ENCODE measurements at regions not wholly inside any gene's neighbourhood (a gene's known extent, or its start where the extent isn't known, plus 50 kb on each side); places are given as distances from the start of the nearest gene placed in this dataset.

GRCh38 chr20:22915512-22915911 lies 119.6 kb upstream of the SSTR4 start:
- WGBS, 2 experiments (ENCODE audit: insufficient coverage in 2 of 2), result 80% methylated on average over 1 of the region's 2 CpGs; no CpG with 5 or more reads in 1 of the 2 experiments
- Histone ChIP-seq H3K9me3 (ENCODE audit: control insufficient read depth, low read length) (no peaks in the 10 kb centered on the region), H3K4me3 (ENCODE audit: extremely low read depth, insufficient read depth, low read length, poor library complexity, severe bottlenecking) (no peak overlapping the region), H3K27ac (ENCODE audit: low read depth, low read length, severe bottlenecking) (no peak overlapping the region), H3K4me1 (ENCODE audit: control insufficient read depth, insufficient read depth, low read length, poor library complexity, severe bottlenecking) (no peaks in the 10 kb centered on the region), H3K36me3 (ENCODE audit: control insufficient read depth, insufficient read depth, low read length) (no peaks in the 10 kb centered on the region)

- no peaks in the 10 kb centered on the region for H3K9me3 ChIP-seq (ENCODE audit: control insufficient read depth, low read length)
- H3K27ac ChIP-seq (ENCODE audit: low read depth, low read length, severe bottlenecking), result no peak overlapping the region
- 80 to 84% methylated on average over 6 to 9 of the region's 12 CpGs for WGBS, 2 experiments (ENCODE audit: insufficient coverage in 2 of 2)
- H3K4me3 ChIP-seq (ENCODE audit: extremely low read depth, insufficient read depth, low read length, poor library complexity, severe bottlenecking), result no peak overlapping the region
- peaks cover 1% of the 10 kb centered on the region for H3K4me1 ChIP-seq (ENCODE audit: control insufficient read depth, insufficient read depth, low read length, poor library complexity, severe bottlenecking)
- H3K36me3 ChIP-seq (ENCODE audit: control insufficient read depth, insufficient read depth, low read length), result no peaks in the 10 kb centered on the region
Measured at GRCh38 chr20:22916021-22916842, 118.9 kb upstream of the SSTR4 start.

GRCh38 chr20:22918286-22918983 lies 116.7 kb upstream of the SSTR4 start:
- H3K9me3 ChIP-seq (ENCODE audit: control insufficient read depth, low read length), result no peaks in the 10 kb centered on the region
- no peak overlapping the region for H3K27ac ChIP-seq (ENCODE audit: low read depth, low read length, severe bottlenecking)
- no peaks in the 10 kb centered on the region for H3K36me3 ChIP-seq (ENCODE audit: control insufficient read depth, insufficient read depth, low read length)
- no peak overlapping the region for H3K4me3 ChIP-seq (ENCODE audit: extremely low read depth, insufficient read depth, low read length, poor library complexity, severe bottlenecking)
- peaks cover 7% of the 10 kb centered on the region for H3K4me1 ChIP-seq (ENCODE audit: control insufficient read depth, insufficient read depth, low read length, poor library complexity, severe bottlenecking)

GRCh38 chr20:22920898-22921297 lies 114.2 kb upstream of the SSTR4 start:
- Histone ChIP-seq H3K9me3 (ENCODE audit: control insufficient read depth, low read length) (no peaks in the 10 kb centered on the region), H3K4me1 (ENCODE audit: control insufficient read depth, insufficient read depth, low read length, poor library complexity, severe bottlenecking) (peaks cover 7% of the 10 kb centered on the region), H3K36me3 (ENCODE audit: control insufficient read depth, insufficient read depth, low read length) (no peaks in the 10 kb centered on the region), H3K27ac (ENCODE audit: low read depth, low read length, severe bottlenecking) (no peak overlapping the region), H3K4me3 (ENCODE audit: extremely low read depth, insufficient read depth, low read length, poor library complexity, severe bottlenecking) (no peak overlapping the region)
- WGBS, 2 experiments (ENCODE audit: insufficient coverage in 2 of 2), result 70 to 90% methylated on average over 4 of the region's 5 CpGs

GRCh38 chr20:22921595-22922421 lies 113.3 kb upstream of the SSTR4 start:
- no peaks in the 10 kb centered on the region for H3K36me3 ChIP-seq (ENCODE audit: control insufficient read depth, insufficient read depth, low read length)
- 89 to 100% methylated on average over 3 to 4 of the region's 7 CpGs for WGBS, 2 experiments (ENCODE audit: insufficient coverage in 2 of 2)
- H3K4me1 ChIP-seq (ENCODE audit: control insufficient read depth, insufficient read depth, low read length, poor library complexity, severe bottlenecking), result peaks cover 7% of the 10 kb centered on the region
- H3K27ac ChIP-seq (ENCODE audit: low read depth, low read length, severe bottlenecking), result no peak overlapping the region
- no peak overlapping the region for H3K4me3 ChIP-seq (ENCODE audit: extremely low read depth, insufficient read depth, low read length, poor library complexity, severe bottlenecking)
- no peaks in the 10 kb centered on the region for H3K9me3 ChIP-seq (ENCODE audit: control insufficient read depth, low read length)

- no peaks in the 10 kb centered on the region for H3K9me3 ChIP-seq (ENCODE audit: control insufficient read depth, low read length)
- H3K4me3 ChIP-seq (ENCODE audit: extremely low read depth, insufficient read depth, low read length, poor library complexity, severe bottlenecking), result no peak overlapping the region
- H3K36me3 ChIP-seq (ENCODE audit: control insufficient read depth, insufficient read depth, low read length), result no peaks in the 10 kb centered on the region
- peaks cover 7% of the 10 kb centered on the region for H3K4me1 ChIP-seq (ENCODE audit: control insufficient read depth, insufficient read depth, low read length, poor library complexity, severe bottlenecking)
- H3K27ac ChIP-seq (ENCODE audit: low read depth, low read length, severe bottlenecking), result no peak overlapping the region
- 78 to 80% methylated on average over 1 to 2 of the region's 2 CpGs for WGBS, 2 experiments (ENCODE audit: insufficient coverage in 2 of 2)
Measured at GRCh38 chr20:22922987-22923386, 112.1 kb upstream of the SSTR4 start.

GRCh38 chr20:22924046-22924737 lies 110.9 kb upstream of the SSTR4 start:
- WGBS, 2 experiments (ENCODE audit: insufficient coverage in 2 of 2), result 91 to 94% methylated on average over 2 of the region's 4 CpGs
- no peak overlapping the region for H3K27ac ChIP-seq (ENCODE audit: low read depth, low read length, severe bottlenecking)
- H3K9me3 ChIP-seq (ENCODE audit: control insufficient read depth, low read length), result no peaks in the 10 kb centered on the region
- peaks cover 7% of the 10 kb centered on the region for H3K4me1 ChIP-seq (ENCODE audit: control insufficient read depth, insufficient read depth, low read length, poor library complexity, severe bottlenecking)
- H3K4me3 ChIP-seq (ENCODE audit: extremely low read depth, insufficient read depth, low read length, poor library complexity, severe bottlenecking), result no peak overlapping the region
- H3K36me3 ChIP-seq (ENCODE audit: control insufficient read depth, insufficient read depth, low read length), result no peaks in the 10 kb centered on the region

- Histone ChIP-seq H3K9me3 (ENCODE audit: control insufficient read depth, low read length) (no peaks in the 10 kb centered on the region), H3K4me1 (ENCODE audit: control insufficient read depth, insufficient read depth, low read length, poor library complexity, severe bottlenecking) (peaks cover 7% of the 10 kb centered on the region), H3K4me3 (ENCODE audit: extremely low read depth, insufficient read depth, low read length, poor library complexity, severe bottlenecking) (no peak overlapping the region), H3K27ac (ENCODE audit: low read depth, low read length, severe bottlenecking) (no peak overlapping the region), H3K36me3 (ENCODE audit: control insufficient read depth, insufficient read depth, low read length) (no peaks in the 10 kb centered on the region)
- WGBS, 2 experiments (ENCODE audit: insufficient coverage in 2 of 2), result 100% methylated on average over 1 of the region's 3 CpGs; no CpG with 5 or more reads in 1 of the 2 experiments
Measured at GRCh38 chr20:22924949-22925612, 110.0 kb upstream of the SSTR4 start.

- H3K36me3 ChIP-seq (ENCODE audit: control insufficient read depth, insufficient read depth, low read length), result no peaks in the 10 kb centered on the region
- peaks cover 7% of the 10 kb centered on the region for H3K4me1 ChIP-seq (ENCODE audit: control insufficient read depth, insufficient read depth, low read length, poor library complexity, severe bottlenecking)
- no peaks in the 10 kb centered on the region for H3K9me3 ChIP-seq (ENCODE audit: control insufficient read depth, low read length)
- 84 to 95% methylated on average over 3 to 4 of the region's 4 CpGs for WGBS, 2 experiments (ENCODE audit: insufficient coverage in 2 of 2)
- H3K4me3 ChIP-seq (ENCODE audit: extremely low read depth, insufficient read depth, low read length, poor library complexity, severe bottlenecking), result no peak overlapping the region
- H3K27ac ChIP-seq (ENCODE audit: low read depth, low read length, severe bottlenecking), result no peak overlapping the region
Measured at GRCh38 chr20:22925613-22925983, 109.5 kb upstream of the SSTR4 start.

- WGBS, 2 experiments (ENCODE audit: insufficient coverage in 2 of 2), result 85 to 100% methylated on average over 1 of the region's 3 CpGs
- H3K9me3 ChIP-seq (ENCODE audit: control insufficient read depth, low read length), result no peaks in the 10 kb centered on the region
- H3K27ac ChIP-seq (ENCODE audit: low read depth, low read length, severe bottlenecking), result no peak overlapping the region
- H3K4me3 ChIP-seq (ENCODE audit: extremely low read depth, insufficient read depth, low read length, poor library complexity, severe bottlenecking), result no peak overlapping the region
- H3K4me1 ChIP-seq (ENCODE audit: control insufficient read depth, insufficient read depth, low read length, poor library complexity, severe bottlenecking), result no peaks in the 10 kb centered on the region
- H3K36me3 ChIP-seq (ENCODE audit: control insufficient read depth, insufficient read depth, low read length), result no peaks in the 10 kb centered on the region
Measured at GRCh38 chr20:22927537-22927936, 107.6 kb upstream of the SSTR4 start.

Measured in mesodermal cell (in vitro differentiated cells).